ENCODE measurements at regions not wholly inside any gene's neighbourhood (a gene's known extent, or its start where the extent isn't known, plus 50 kb on each side); places are given as distances from the start of the nearest gene placed in this dataset.

- no peaks in the 10 kb centered on the region for H3K36me3 ChIP-seq (replicated peaks in 1 of 2; ENCODE audit: insufficient read depth in 1 of 2, low read depth in 2 of 2)
- 66 to 70% methylated on average over 3 of the region's 3 CpGs for WGBS, 2 donors
- H3K9me3 ChIP-seq: no peaks in the 10 kb centered on the region
- H3K4me3 ChIP-seq: no peak overlapping the region
- H3K4me1 ChIP-seq: no peaks in the 10 kb centered on the region
- TF ChIP-seq POLR2A (IDR thresholded peaks at IDR 0.05) (no peak), CTCF (IDR thresholded peaks at IDR 0.05) (no peak)
- H3K27ac ChIP-seq: no peak overlapping the region
- intact Hi-C loops (cut with DNase I): no loop called here
- ATAC-seq (no peak), DNase-seq (no peak)
- no peaks in the 10 kb centered on the region for H3K27me3 ChIP-seq
Observed at GRCh38 chr5:174409070-174409469, 315.3 kb upstream of the MSX2 start.

- Histone ChIP-seq H3K4me3 (no peak overlapping the region), H3K27ac (no peak overlapping the region), H3K27me3 (no peaks in the 10 kb centered on the region), H3K9me3 (no peaks in the 10 kb centered on the region), H3K36me3 (replicated peaks in 1 of 2; ENCODE audit: insufficient read depth in 1 of 2, low read depth in 2 of 2) (no peaks in the 10 kb centered on the region), H3K4me1 (no peaks in the 10 kb centered on the region)
- DNase-seq: no peak
- WGBS, 2 donors: 45 to 74% methylated on average over 1 of the region's 1 CpG
- intact Hi-C loops (cut with DNase I): loop anchor here (10.0 kb wide), 1 partner anchor 525 kb away; no protein-coding TSS in a partner anchor
- ATAC-seq: no peak
- no peak for TF ChIP-seq CTCF (IDR thresholded peaks at IDR 0.05)
- no peak for TF ChIP-seq POLR2A (IDR thresholded peaks at IDR 0.05)
Observed at GRCh38 chr5:174409971-174410370, 314.4 kb upstream of the MSX2 start.

DNA sequence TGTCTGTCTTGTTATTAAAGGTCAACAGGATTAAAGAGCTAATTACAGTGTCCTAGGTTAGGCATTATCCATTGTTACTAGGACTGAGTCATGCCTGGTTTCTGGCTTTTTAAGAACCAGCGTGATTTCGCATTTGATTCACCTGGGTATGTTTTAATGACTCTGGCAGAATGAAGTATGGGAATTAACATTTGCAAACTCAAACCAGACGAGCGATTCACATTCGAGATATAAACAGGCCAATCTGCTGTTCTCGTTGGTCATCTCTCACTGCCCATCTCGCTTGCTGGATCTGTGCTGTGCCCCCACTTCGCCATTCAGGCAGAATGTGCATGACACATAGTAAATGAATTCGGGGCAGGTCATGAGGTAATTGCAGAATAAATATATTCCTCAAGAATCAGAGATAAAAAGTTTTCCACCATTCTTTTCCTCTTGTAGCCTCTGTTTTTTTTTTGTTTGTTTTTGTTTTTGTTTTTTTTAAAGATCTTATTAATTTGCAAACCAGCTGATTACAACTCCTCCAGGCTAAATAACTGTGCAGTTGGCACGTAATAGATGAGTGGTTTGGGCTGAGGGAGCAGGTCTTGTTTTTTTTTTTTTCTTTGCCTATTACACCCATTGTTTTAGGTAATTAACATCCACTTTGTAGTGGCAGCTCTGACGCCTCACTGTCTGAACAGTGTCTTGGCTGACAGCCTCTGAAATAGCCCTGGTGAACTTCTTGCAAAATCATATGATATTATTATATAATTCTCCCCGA lies 313.5 kb upstream of the MSX2 start:
- DNase-seq: no peak
- no peak for ATAC-seq
- Histone ChIP-seq H3K27me3 (no peaks in the 10 kb centered on the region), H3K9me3 (no peaks in the 10 kb centered on the region), H3K27ac (no peak overlapping the region), H3K4me1 (no peaks in the 10 kb centered on the region), H3K36me3 (replicated peaks in 1 of 2; ENCODE audit: insufficient read depth in 1 of 2, low read depth in 2 of 2) (no peaks in the 10 kb centered on the region), H3K4me3 (no peak overlapping the region)
- no peak for TF ChIP-seq POLR2A (IDR thresholded peaks at IDR 0.05)
- no peak for TF ChIP-seq CTCF (IDR thresholded peaks at IDR 0.05)
- intact Hi-C loops (cut with DNase I): loop anchor here (10.0 kb wide), 1 partner anchor 524 kb away; no protein-coding TSS in a partner anchor
- whole genome bisulfite sequencing, 2 donors: 65 to 69% methylated on average over 12 of the region's 12 CpGs

- H3K9me3 ChIP-seq: no peaks in the 10 kb centered on the region
- intact Hi-C loops (cut with DNase I): loop anchor here (10.0 kb wide), 1 partner anchor 523 kb away; no protein-coding TSS in a partner anchor
- WGBS, 2 donors: 46 to 49% methylated on average over 4 of the region's 4 CpGs
Observed at GRCh38 chr5:174411479-174411819, 312.9 kb upstream of the MSX2 start.

More at GRCh38 chr5:174411479-174411819, 312.9 kb upstream of the MSX2 start:
- Histone ChIP-seq H3K4me1 (no peaks in the 10 kb centered on the region), H3K4me3 (no peak overlapping the region), H3K27me3 (no peaks in the 10 kb centered on the region), H3K27ac (no peak overlapping the region), H3K36me3 (replicated peaks in 1 of 2; ENCODE audit: insufficient read depth in 1 of 2, low read depth in 2 of 2) (no peaks in the 10 kb centered on the region)
- DNase-seq: no peak
- ATAC-seq: no peak
- TF ChIP-seq CTCF (IDR thresholded peaks at IDR 0.05) (no peak), POLR2A (IDR thresholded peaks at IDR 0.05) (no peak)

Data from body of pancreas (tissue), 4 donors.